SK-N-SH (cell line): ENCODE measurements at regions not wholly inside any gene's neighbourhood (a gene's known extent, or its start where the extent isn't known, plus 50 kb on each side); places are given as distances from the start of the nearest gene placed in this dataset.
"Not testable (repeated sequence)": the region's sequence is repeated elsewhere in the genome, so short reads cannot be mapped to it uniquely, and the experiment has no call there.

Experiments
- CTCF ChIA-PET: fragments of 300-600, 350-600 bp; formaldehyde crosslinking; extraction: SDS; loops from one replicate; lab custom pipeline; 2021; lab: Yijun Ruan, JAX
- POLR2A ChIA-PET: fragments of 350-600 bp; sonication (Branson Sonifier 250); formaldehyde crosslinking; extraction: SDS; loops from one replicate; lab custom pipeline; 2020; ENCODE audit warnings: antibody characterized with exemption, inconsistent platforms; lab: Yijun Ruan, JAX
- DNase-seq: peaks from one replicate; pipeline ENCODE4 v3.0.0; 2012
- H2AFZ ChIP-seq: fragments of 200-600 bp; sonication (generic); 2 replicates; pipeline ENCODE4 v1.8.1; 2016; ENCODE audit warnings: antibody characterized with exemption, mild to moderate bottlenecking, low read depth
- H3F3A ChIP-seq: fragments of 200-600 bp; sonication (generic); replicated peaks from 2 replicates; pipeline ENCODE3; 2016; ENCODE audit warnings: antibody characterized with exemption, mild to moderate bottlenecking; ENCODE audit not compliant: insufficient read depth
- H3K27ac ChIP-seq, 2 experiments: fragments of 200-500 bp in 1 of 2; fragments of 200-600 bp in 1 of 2; sonication (Bioruptor generic) in 1 of 2; sonication (generic), shearing (Covaris generic) in 1 of 2; 2 replicates each; pipeline versions ENCODE4 v1.5.1 to v1.6.1; 2014 to 2016; ENCODE audit warnings: low read depth in 2 of 2, inconsistent platforms in 1 of 2, low read length in 1 of 2, mild to moderate bottlenecking in 1 of 2, mixed read lengths in 1 of 2
- H3K27me3 ChIP-seq: fragments of 200-600 bp; sonication (generic), shearing (Covaris generic); 2 replicates; pipeline ENCODE4 v1.6.1; 2016; ENCODE audit warnings: mixed run types; ENCODE audit not compliant: insufficient read depth
- H3K36me3 ChIP-seq, 2 experiments: fragments of 200-500 bp in 1 of 2; fragments of 200-600 bp in 1 of 2; sonication (Bioruptor generic) in 1 of 2; sonication (generic) in 1 of 2; replicated peaks in 1 of 2; 2 replicates each; pipeline versions ENCODE3 to v1.5.1; 2014 to 2016; ENCODE audit warnings: low read length in 1 of 2, mild to moderate bottlenecking in 1 of 2; ENCODE audit not compliant: insufficient read depth in 2 of 2, control insufficient read depth in 1 of 2
- H3K4me1 ChIP-seq, 2 experiments: fragments of 200-500 bp in 1 of 2; fragments of 200-600 bp in 1 of 2; sonication (Bioruptor generic) in 1 of 2; sonication (generic), shearing (Covaris generic) in 1 of 2; 2 replicates each; pipeline versions ENCODE4 v1.5.1 to v1.6.1; 2014 to 2016; ENCODE audit warnings: low read depth in 1 of 2, low read length in 1 of 2, mixed run types in 1 of 2; ENCODE audit not compliant: insufficient read depth in 2 of 2, control insufficient read depth in 1 of 2
- H3K4me2 ChIP-seq: fragments of 200-600 bp; sonication (generic), shearing (Covaris generic); 2 replicates; pipeline ENCODE4 v1.6.1; 2017; ENCODE audit warnings: mixed run types
- H3K4me3 ChIP-seq, 2 experiments: fragments of 200-500 bp in 1 of 2; fragments of 200-600 bp in 1 of 2; sonication (Bioruptor generic) in 1 of 2; sonication (generic), shearing (Covaris generic) in 1 of 2; 2 replicates each; pipeline versions ENCODE4 v1.5.1 to v1.8.1; 2014 to 2016; ENCODE audit warnings: low read depth in 2 of 2, inconsistent platforms in 1 of 2, low read length in 1 of 2, mild to moderate bottlenecking in 1 of 2, mixed read lengths in 1 of 2, moderate library complexity in 1 of 2
- H3K79me2 ChIP-seq: fragments of 200-600 bp; sonication (generic); 2 replicates; pipeline ENCODE4 v1.8.1; 2017; ENCODE audit warnings: mild to moderate bottlenecking; ENCODE audit not compliant: insufficient read depth
- H3K9ac ChIP-seq: fragments of 200-600 bp; sonication (generic); 2 replicates; pipeline ENCODE4 v1.6.1; 2017; ENCODE audit warnings: mixed run types
- H3K9me2 ChIP-seq: fragments of 200-600 bp; sonication (generic); 2 replicates; pipeline ENCODE4 v1.6.1; 2017; ENCODE audit warnings: mixed run types
- H3K9me3 ChIP-seq: fragments of 200-600 bp; sonication (generic); 2 replicates; pipeline ENCODE4 v1.6.1; 2017; ENCODE audit warnings: mixed run types, mild to moderate bottlenecking, moderate library complexity
- H4K20me1 ChIP-seq: fragments of 200-600 bp; sonication (generic); 2 replicates; pipeline ENCODE4 v1.6.1; 2017; ENCODE audit warnings: mild to moderate bottlenecking, mixed run types; ENCODE audit not compliant: insufficient read depth
- EP300 ChIP-seq, 2 experiments: IDR thresholded peaks; 2 replicates each; pipeline versions ENCODE4 v1.4.0 to v1.6.1; 2012; ENCODE audit warnings: borderline replicate concordance in 1 of 2, low read depth in 1 of 2, low read length in 1 of 2
- FOSL2 ChIP-seq: IDR thresholded peaks from 2 replicates; pipeline ENCODE4 v1.4.0; 2012; ENCODE audit warnings: low read depth, mild to moderate bottlenecking, moderate library complexity, borderline replicate concordance
- GATA2 ChIP-seq: sonication (generic); formaldehyde crosslinking; IDR thresholded peaks from 2 replicates; pipeline ENCODE4 v1.5.0; 2020; ENCODE audit warnings: mild to moderate bottlenecking, missing genetic modification reagents
- MEF2A ChIP-seq: IDR thresholded peaks from 2 replicates; pipeline ENCODE4 v1.4.0; 2012; ENCODE audit warnings: low read depth, borderline replicate concordance
- RFX5 ChIP-seq: IDR thresholded peaks from 2 replicates; pipeline ENCODE4 v1.6.1; 2012; ENCODE audit warnings: mild to moderate bottlenecking, improper control_type of control experiment, low read length
- SIN3A ChIP-seq: IDR thresholded peaks from 2 replicates; pipeline ENCODE4 v1.6.1; 2012; ENCODE audit warnings: low read depth, mild to moderate bottlenecking, low read length, moderate library complexity, borderline replicate concordance
- TAF1 ChIP-seq: IDR thresholded peaks from 2 replicates; pipeline ENCODE4 v1.6.1; 2012; ENCODE audit warnings: low read depth, mild to moderate bottlenecking, low read length, moderate library complexity, borderline replicate concordance
- TCF12 ChIP-seq: IDR thresholded peaks from 2 replicates; pipeline ENCODE4 v1.4.0; 2012
- TEAD4 ChIP-seq: IDR thresholded peaks from 2 replicates; pipeline ENCODE4 v1.4.0; 2012; ENCODE audit warnings: mild to moderate bottlenecking, borderline replicate concordance; ENCODE audit not compliant: insufficient read depth
- WGBS: methylation state at CpG from one replicate; pipeline ENCODE4 v1.1.6; 2017; ENCODE audit warnings: low lambda C conversion rate; 5-methylcytosine and 5-hydroxymethylcytosine counted together
- TF ChIP-seq, protein P1 (sequence below): fragments of 150-350 bp; IDR thresholded peaks from 2 replicates; pipeline ENCODE4 v1.6.1; 2016; ENCODE audit warnings: mild to moderate bottlenecking, low read depth, low read length
- TF ChIP-seq, protein P2 (sequence below): IDR thresholded peaks from 2 replicates; pipeline ENCODE4 v1.4.0; 2012; ENCODE audit warnings: low read depth, borderline replicate concordance
- TF ChIP-seq, protein P3 (sequence below): IDR thresholded peaks from 2 replicates; pipeline ENCODE4 v1.4.0; 2012; ENCODE audit warnings: low read depth, borderline replicate concordance

DNA sequence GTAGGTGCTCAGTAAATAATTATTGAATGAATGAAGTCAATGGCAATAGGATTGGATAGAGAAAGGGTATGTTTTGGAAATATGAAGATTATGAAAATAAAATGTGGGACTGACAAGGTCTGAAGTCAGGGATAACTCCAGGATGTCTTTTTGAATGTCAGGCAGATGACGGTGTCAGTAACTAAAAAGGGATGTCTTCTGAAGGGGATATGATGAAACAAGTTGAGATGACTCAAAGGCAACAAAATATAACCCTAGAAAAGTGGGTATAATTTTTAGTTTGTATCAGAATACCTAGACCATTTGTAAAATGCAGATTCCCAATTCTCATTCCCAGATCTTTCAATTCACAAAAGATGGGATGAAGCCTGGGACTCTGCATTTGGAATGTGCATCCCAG lies 257.3 kb upstream of the SGK1 start (continued):
- TF ChIP-seq SIN3A: no peak
- TF ChIP-seq, protein P1, sequence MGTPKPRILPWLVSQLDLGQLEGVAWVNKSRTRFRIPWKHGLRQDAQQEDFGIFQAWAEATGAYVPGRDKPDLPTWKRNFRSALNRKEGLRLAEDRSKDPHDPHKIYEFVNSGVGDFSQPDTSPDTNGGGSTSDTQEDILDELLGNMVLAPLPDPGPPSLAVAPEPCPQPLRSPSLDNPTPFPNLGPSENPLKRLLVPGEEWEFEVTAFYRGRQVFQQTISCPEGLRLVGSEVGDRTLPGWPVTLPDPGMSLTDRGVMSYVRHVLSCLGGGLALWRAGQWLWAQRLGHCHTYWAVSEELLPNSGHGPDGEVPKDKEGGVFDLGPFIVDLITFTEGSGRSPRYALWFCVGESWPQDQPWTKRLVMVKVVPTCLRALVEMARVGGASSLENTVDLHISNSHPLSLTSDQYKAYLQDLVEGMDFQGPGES: no peak
- TF ChIP-seq, all 33 proteins: peak for 0

DNA sequence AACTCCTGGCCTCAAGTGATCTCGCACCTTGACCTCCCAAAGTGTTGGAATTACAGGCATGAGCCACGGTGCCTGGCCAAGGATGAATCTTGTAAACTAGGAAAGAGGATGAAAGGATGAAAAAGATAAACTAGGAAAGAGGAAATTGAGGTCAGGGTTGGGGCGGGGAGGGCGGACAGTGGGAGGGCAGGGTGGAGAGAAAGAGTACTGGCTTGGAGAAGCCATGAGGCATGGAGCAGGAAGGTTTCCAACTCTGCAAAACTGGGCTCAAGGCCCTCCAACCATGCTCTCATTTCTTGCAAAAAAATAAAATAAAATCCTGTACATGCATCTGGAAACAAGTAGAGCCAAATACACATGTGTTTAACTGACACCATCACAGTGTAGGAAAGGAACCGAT lies 256.6 kb upstream of the SGK1 start:
- Histone ChIP-seq H3K79me2 (no peaks in the 10 kb centered on the region), H3K4me1 (no peaks in the 10 kb centered on the region), H3K36me3 (no peaks in the 10 kb centered on the region), H3K9ac (no peak overlapping the region), H3F3A (no peaks in the 10 kb centered on the region), H3K27me3 (no peaks in the 10 kb centered on the region), H3K4me3 (no peak overlapping the region), H4K20me1 (no peaks in the 10 kb centered on the region), H3K4me2 (no peak overlapping the region), H3K27ac (no peak overlapping the region), H3K9me3 (no peaks in the 10 kb centered on the region), H2AFZ (no peak overlapping the region), H3K9me2 (no peaks in the 10 kb centered on the region)
- no peak for TF ChIP-seq FOSL2
- no peak for TF ChIP-seq GATA2 (CRISPR knock-in tag)
- TF ChIP-seq TEAD4: no peak
- TF ChIP-seq MEF2A: no peak
- TF ChIP-seq, protein P2, sequence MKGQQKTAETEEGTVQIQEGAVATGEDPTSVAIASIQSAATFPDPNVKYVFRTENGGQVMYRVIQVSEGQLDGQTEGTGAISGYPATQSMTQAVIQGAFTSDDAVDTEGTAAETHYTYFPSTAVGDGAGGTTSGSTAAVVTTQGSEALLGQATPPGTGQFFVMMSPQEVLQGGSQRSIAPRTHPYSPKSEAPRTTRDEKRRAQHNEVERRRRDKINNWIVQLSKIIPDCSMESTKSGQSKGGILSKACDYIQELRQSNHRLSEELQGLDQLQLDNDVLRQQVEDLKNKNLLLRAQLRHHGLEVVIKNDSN: no peak
- no peak for TF ChIP-seq EP300 (IDR thresholded peaks at IDR 0.05; ENCODE audit: borderline replicate concordance in 1 of 2, low read depth in 1 of 2, low read length in 1 of 2)
- no peak for TF ChIP-seq TCF12
- no peak for TF ChIP-seq RFX5
- TF ChIP-seq TAF1: no peak
- TF ChIP-seq, protein P3, sequence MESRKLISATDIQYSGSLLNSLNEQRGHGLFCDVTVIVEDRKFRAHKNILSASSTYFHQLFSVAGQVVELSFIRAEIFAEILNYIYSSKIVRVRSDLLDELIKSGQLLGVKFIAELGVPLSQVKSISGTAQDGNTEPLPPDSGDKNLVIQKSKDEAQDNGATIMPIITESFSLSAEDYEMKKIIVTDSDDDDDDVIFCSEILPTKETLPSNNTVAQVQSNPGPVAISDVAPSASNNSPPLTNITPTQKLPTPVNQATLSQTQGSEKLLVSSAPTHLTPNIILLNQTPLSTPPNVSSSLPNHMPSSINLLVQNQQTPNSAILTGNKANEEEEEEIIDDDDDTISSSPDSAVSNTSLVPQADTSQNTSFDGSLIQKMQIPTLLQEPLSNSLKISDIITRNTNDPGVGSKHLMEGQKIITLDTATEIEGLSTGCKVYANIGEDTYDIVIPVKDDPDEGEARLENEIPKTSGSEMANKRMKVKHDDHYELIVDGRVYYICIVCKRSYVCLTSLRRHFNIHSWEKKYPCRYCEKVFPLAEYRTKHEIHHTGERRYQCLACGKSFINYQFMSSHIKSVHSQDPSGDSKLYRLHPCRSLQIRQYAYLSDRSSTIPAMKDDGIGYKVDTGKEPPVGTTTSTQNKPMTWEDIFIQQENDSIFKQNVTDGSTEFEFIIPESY: no peak
- CTCF ChIA-PET: no interaction called here
- no peak for DNase-seq
- POLR2A ChIA-PET: no interaction called here
- WGBS: 93% methylated on average over 5 of the region's 5 CpGs

DNA sequence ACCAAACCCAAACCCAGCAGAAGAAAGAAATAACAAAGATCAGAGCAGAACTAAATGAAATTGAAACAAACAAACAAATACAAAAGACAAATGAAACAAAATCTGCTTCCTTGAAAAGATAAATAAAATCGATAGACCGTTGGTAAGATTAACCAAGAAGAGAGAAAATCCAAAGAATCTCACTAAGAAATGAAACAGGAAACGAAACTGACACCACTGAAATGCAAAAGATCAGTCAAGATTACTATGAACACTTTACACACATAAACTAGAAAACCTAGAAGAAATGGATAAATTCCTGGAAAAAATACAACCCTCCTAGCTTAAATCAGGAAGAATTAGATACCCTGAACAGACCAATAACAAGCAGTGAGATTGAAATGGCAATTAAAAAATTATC lies 252.1 kb upstream of the SGK1 start:
- H3K27me3 ChIP-seq, H3K9me2 ChIP-seq, H3K4me2 ChIP-seq, H3F3A ChIP-seq, DNase-seq, POLR2A ChIA-PET, H4K20me1 ChIP-seq, H3K27ac ChIP-seq, H3K4me1 ChIP-seq, H3K79me2 ChIP-seq, H3K36me3 ChIP-seq, H3K4me3 ChIP-seq, H3K9me3 ChIP-seq, H2AFZ ChIP-seq, H3K9ac ChIP-seq, CTCF ChIA-PET: not testable (repeated sequence)
- 84% methylated on average over 3 of the region's 3 CpGs for WGBS
